H4 (cell line): ENCODE measurements at regions not wholly inside any gene's neighbourhood (a gene's known extent, or its start where the extent isn't known, plus 50 kb on each side); places are given as distances from the start of the nearest gene placed in this dataset.
"Not testable (repeated sequence)": the region's sequence is repeated elsewhere in the genome, so short reads cannot be mapped to it uniquely, and the experiment has no call there.

ENCODE experiments used
- DNase-seq: peaks from one replicate; pipeline ENCODE4 v3.0.0-alpha.2; 2015; ENCODE audit warnings: low spot score

DNA sequence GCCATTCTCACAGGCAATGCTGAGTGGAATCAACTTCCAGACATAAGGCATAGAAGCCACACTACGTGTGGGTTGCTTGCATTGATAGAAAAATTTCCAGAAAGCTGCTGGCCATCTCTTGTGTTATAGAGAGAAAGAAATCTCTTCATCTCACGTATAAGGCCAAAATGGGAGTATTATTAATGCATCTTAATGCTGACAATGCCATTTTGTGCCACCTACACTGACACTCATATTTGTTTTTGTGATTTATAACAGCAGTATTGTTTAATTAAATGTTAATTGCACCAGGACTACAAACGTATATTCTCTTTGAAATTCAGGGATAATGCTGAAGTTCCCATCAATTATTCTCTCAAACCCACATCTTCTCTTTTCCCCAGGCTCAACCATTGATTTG lies 56.1 kb upstream of the TMEM132D start:
- DNase-seq, result no peak

DNA sequence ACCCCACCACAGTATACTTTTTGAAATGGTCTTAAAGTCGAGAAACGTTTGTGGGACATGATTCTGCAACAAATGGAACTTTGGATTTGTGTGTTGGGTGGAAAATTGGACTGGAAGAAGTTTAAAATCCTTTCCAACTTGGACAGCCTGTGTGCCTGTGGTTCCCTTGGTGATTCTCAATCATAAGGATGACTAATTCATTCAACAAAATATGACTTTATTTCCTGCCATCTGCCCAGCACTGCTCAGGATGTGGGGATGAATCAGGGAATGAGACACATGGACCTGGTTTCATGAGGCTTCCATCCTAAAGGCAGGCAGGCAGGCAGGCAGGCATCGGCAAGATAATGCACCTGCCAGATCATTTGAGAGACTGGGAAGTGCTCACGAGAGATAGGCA lies 57.3 kb upstream of the TMEM132D start:
- no peak for DNase-seq

DNA sequence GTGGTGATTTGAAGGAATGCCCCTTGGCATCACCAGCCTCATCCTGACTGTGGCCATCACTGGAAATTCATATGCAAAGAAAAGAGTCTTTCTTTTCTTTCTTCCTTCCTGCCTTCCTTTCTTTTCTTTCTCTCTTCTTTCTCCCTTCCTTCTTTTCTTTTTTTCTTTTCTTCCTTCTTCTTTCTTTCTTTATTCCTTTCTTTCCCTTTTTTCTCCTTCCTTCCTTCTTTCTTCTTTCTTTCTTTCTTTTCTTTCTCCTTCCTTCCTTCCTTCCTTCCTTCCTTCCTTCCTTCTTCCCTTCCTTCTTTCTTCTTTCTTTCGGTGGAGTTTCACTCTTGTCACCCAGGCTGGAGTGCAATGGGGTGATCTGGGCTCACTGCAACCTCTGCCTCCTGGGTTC lies 58.0 kb upstream of the TMEM132D start:
- no peak for DNase-seq

DNA sequence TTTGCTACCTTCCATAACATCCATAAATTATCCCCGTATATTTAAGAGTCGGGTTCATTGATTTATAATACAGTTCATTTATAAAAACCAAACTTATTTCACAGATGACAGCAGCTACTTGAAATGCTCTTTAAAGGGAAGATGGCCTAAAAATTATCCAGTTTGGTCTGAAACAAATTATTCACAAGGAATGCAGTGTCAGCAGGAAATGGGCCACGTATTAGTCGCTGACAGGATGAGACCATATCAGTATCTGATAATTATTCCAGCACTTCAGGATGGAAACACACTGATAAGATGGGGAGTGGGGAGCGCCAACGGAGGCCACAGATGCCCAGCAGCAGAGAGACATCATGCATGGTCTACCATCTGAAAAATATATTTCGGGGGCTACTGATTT lies 60.5 kb upstream of the TMEM132D start:
- DNase-seq, result no peak

DNA sequence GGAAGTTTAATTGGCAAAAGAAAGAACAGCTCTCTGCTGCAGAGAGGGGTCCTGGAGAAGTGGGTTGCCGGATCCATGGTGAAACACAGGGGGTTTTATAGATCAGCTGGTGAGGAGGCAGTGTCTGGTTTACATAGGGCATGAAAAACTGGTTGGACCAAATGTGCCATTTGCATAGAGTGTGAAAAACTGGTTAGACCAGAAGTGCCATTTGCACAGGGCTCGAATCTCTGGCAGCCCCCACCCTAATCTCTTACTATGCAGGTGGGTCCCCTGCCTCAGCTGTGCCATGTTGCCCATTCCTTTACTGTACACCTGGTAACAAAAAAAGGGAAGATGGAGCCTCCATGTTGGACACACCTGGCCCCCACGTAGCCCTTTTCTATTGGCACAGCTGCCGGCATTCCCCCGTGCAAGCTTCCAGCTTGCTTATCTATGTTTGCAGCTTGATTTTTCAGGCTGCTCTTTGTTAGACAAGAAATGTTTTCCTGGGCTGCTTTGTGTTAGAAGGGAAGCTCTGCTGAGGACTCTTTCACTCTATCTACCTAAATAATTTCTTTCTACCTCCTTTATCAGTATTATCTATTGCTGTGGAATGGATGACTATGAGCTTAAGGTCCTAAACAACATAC lies 61.1 kb upstream of the TMEM132D start:
- no peak for DNase-seq

DNA sequence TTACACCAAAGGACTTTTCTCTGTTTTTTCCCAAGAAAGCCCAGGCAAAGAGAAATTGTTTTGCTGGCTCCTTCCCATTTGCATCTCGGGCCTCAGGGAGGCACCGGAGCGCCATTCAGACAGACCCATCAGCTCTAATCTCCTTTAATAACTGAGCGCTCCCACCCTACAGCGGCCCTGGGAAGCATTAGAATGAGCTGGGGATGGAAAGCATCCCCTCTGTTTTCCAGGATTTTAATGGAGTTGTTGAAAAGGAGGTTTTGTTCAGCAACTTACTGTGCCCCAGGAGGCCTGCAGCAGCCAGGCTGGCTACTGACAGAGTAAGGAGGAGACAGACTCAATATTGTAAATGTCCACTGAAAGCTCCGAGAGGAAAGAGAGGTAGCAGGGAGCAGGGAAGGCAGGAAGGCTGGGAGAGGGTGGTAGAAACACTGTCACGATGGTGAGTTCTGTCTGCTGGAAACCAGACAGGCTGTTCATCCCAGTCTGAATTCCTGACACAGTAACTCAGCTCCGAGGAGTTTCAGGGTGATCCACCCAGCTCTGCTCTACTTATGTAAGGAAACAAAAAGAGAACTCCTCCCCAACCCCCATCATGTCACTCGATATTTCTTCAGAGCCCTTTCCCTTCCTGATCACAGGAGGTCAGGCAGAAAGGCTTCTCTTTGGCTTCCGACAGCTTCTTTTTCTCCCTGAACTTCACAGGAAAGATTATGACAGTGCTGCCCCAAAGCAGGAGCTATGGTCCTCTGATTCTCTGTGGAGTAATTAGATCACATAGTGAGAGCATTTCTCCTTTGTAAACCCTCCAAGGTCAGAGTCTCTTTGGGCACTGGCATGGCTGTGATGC lies 62.5 kb upstream of the TMEM132D start:
- no peak for DNase-seq

DNA sequence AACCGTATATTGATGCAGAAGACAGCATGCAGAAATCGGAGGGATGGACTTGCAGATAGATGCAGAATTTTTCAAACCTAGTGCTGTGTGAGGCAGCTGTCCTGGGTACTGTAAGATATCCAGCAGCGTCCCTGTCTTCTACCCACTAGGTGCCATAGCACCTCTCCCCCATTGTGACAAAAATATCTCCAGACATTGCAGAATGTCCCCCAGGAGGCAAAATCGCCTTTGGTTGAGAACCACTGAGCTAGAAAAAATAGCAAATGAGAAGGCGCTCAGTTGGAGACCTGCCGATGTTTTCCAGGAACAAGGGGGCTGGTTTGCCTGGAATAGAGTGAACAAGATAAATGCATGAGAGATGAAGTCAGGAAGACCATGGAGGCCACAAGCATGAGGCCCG lies 67.9 kb upstream of the TMEM132D start:
- DNase-seq, result no peak

DNA sequence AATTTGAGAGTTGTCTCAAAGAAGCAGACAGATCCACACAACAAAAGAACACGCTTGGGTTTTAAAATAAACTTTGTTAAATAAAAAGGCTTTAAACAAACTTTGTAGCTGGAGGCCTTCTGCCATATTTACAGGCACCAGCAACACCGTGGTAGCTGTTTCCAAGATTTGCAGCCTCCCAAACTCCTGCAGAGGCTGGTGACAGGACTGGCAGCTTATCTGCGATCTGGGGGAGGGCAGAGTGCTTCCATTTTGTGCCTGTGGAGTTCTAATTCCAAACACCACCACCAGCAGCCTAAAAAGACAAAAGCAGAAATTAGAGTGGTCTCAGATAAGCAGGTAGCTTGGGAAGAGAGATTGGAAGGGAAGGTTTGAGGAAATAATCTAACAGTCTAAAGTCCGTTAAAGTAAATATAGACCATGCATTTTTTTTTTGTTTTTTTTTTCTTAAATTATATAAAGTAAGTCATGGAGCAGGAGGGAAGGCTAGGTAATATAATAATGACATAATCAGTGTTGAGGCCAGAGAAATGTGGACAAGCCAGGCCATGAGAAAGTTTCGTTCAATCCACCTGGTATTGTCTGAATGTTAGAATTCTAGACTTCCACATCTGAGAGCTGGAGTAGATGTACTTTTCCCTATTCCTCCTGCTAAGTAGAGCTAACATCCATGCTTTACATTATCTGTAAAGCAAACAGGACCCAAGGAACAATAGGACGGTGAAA lies 69.6 kb upstream of the TMEM132D start:
- no peak for DNase-seq

DNA sequence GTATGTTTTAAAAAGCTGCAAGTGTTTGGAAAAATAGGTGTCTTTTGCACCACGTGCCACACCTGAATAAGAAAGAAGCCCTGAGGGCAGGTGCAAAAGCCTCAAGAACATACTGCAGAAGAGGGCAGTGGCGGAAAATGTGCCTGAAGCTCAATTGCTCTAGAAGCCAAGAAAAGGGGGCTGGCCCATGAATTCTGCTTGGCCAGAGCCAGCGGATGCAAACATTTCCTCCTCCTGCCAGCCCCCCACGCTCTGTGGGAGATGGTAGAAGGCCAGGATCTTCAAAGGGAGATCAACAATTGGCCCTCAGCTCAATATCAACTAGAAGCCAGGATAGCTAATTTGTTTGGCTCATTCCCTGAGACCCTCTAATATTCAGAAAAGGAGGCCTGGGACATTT lies 80.3 kb upstream of the TMEM132D start:
- no peak for DNase-seq

DNA sequence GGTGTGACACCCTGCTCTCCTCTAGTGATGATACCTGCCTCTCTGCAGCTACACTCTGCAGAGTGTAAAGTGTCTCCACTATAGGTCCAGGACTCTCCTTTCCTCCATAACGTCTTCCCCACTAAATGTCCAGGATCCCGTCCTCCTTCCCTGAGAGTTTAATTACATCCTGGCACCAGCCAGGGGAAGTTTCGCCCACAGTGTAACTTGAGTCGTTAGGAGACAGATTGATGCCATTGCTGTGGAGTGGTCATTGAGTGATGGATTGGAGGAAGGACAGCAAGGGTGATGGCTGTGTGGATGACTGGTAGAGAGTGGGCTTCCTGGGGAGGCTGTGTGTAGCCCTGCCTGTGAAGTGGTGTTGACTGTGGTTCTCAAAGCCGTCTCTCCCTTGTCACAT lies 84.0 kb upstream of the TMEM132D start:
- no peak for DNase-seq

DNA sequence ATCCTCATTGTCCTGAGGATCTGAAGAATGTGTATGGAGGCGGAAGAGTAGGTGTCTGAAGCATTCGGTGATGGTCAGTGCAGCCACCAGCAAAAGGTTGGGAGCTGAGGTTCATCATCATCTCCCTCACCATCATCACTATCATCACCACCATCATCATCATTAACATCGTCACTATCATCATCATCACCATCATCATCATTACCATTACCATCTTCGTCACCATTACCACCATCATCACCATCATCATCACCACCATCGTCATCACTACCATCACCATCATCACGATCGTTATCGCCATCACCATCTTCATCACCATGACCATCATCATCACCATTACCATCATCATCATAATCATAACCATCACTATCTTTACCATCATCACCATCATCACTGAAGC lies 90.8 kb upstream of the TMEM132D start:
- DNase-seq, result no peak

DNA sequence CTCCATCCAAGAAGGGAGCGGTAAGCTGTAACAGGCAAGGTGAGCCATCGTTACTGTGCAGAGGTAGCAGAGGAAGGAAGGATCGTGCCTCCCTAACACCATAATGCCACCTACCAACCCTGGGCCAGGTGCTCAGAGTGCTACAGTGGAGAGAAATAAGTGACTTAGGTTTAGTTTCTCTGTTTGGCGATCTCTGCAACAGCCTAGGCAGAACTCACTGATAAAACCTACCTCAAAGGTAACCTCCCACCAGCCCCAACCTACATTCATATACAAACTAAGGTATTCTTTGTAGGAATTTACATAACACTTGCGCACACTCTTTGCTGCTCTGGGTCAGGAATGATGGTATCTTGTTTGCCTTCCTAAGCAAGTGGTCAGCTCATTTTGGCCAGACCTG lies 93.4 kb upstream of the TMEM132D start:
- DNase-seq, result no peak

DNA sequence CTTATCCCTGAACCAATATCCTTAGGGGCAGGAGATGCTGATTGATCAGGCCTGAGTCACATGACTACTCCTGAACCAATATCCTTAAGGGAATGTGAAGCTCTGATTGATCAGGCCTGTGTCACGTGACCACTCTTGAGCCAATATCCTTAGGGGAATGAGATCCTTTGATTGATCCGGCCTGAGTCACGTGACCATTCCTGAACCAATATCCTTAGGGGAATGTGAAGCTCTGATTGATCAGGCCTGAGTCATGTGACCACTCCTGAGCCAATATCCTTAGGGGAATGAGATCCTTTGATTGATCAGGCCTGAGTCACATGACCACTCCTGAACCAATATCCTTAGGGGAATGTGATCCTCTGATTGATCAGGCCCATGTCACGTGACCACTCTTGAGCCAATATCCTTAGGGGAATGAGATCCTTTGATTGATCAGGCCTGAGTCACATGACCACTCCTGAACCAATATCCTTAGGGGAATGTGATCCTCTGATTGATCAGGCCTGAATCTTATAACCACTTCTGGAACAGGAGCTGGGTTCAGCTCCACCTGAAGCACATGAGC lies 100.6 kb upstream of the TMEM132D start:
- not testable (repeated sequence) for DNase-seq

DNA sequence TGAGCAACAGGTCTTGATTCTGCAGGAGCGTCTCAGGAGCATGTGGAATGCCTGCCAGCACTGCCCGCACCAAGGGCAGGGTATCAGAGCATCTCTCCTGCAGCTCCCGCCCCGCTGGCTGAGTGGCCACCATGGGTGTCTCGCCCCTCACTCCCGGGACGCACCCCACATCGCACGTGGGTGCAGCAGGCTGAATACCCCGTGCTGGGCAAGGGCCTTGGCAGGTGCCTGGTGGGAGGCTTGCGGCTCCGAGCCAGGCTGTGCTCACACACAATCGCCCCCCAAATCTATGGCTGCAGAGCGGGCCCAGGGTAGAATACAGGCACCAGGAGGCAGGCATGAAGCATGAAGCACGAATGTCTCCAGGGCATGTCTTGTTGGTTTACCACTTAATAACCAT lies 103.9 kb upstream of the TMEM132D start:
- DNase-seq, result no peak

DNA sequence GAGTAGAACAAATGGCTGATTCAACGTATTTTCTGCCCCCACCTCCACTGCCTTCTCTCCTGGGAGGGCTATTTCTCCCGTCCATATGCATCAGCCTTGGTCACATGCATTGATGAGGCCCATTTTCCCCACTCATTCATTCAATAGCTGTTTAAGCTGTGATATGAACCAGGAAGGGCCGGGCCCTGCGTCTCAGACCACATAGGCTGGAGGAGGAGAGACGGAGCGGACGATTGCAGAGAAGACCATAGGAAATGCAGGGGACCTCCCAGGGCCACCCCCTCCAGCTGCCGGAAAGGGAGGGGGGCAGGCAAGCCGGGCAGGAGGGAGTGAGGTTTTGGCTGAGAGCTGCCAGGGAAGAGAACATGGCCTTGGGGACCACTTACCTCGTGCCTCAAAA lies 104.4 kb upstream of the TMEM132D start:
- DNase-seq, result no peak

DNA sequence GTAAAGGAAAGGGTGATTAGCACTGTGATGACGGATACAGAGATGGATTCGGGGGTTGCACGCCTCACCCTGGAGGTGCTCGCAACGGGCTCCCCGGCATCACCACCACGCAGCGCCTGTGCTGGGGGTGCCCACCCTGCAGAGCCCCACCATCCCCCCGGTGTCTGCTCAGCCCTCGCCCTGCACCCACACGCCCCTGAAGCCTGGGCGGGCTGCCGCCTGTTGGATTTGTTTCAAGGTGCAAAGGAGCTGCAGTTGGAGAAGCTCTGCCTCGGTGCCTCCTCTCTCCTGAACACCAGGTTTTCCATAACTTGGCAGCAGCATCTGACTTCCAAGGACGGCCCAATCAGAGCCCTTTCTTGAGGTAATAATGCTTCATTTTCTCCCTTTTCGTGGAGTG lies 106.1 kb upstream of the TMEM132D start:
- DNase-seq, result no peak

DNA sequence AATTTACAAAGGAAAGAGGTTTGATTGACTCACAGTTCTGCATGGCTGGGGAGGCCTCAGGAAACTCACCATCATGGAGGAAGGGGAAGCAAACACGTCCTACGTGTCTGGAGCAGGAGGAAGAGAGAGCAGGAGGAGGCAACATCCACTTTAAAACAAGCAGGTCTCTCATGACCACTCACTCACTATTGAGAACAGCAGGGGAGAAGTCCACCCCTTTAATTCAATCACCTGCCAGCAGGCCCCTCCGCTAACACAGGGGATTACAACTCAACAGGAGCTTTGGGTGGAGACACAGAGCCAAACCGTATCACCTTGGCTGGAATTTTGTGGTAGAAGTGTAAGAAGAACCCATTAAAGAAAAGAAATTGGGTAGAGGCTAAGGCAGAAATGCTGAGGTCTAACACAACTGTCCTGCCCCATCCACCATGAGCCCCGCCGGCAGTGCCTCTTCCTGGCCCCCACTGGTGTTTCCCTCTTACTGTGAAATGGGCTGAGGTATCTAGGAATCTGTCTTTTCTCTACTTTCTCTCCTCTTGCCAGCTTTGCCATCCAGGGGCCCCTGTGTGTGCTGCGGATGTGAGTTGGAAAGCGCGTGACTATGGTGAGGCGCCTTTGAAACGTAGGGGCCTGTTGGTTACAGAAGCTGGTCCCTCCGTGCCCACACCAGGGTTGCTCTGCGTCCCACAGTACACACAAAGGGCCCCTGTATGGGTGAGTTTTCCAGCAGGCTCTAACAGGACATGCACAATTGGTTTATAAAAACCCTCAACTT lies 108.0 kb upstream of the TMEM132D start:
- DNase-seq, result no peak

DNA sequence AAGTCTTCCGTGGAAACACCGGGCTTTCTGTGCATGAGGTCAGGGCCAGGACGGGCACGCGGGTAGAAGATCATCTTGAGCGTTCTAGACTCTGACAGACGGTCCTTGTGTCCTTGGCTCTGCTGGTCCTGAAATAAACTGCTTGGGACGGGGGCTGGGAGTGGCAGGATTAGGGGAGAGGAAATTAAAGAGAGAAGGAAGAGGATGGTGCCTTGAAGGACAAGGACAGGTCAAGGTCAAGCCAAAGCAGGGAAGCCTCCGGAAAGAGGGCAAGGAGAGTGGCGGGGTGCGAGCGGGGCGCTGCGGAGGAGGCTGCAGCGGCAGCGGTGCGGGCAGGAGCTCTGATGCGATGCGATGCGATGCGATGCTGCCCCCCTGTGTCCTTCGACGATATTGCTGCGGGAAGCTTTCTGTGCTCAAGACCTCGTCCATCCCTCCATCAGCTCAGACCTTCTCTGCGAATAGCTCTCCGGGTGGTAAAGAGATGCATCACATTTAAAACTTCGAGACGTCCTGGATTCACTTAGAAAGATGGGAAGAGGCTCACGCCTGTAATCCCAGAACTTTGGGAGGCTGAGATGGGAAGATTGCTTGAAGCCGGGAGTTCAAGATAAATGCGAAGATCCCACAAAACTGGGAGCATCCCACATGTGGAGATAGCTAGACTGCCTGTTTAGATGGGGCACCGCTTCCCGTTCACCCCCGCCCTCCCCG lies 110.1 kb upstream of the TMEM132D start:
- DNase-seq, result peak; percentile 62

DNA sequence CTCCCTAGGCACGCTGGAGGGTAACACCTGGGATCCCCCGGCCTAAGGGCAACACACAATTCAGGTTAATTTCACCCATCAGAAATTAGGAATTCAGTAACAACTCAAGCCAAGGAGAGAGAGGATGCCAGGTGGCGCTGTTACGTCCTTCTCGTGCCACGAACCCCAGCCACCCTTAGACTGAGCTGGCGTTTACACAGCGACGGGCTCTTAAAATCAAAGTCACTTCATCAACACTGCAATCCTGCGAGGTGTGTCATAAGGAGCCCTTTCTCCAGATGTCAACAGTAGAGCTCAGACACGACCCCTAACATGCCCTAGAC lies 110.6 kb upstream of the TMEM132D start:
- DNase-seq, result peak; percentile 35

DNA sequence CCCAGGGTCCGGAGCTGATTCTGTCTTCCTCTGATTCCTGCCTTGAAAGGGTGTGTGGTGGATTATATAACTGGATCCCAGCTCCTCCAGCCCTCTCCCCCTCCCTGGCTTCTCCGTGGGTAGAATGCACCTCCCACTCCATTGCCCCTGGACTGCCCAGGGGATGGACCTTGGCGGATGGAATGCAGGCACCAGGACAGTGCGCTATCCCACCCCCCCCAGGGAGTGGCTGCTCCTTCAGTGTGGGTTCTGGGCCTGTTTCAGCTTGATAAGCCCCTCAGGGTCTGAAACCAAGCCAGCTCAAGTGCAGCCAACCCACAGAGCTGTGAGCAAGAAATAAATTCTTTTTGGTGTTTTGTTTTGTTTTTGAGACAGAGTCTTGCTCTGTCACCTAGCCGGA lies 112.4 kb upstream of the TMEM132D start:
- DNase-seq, result no peak

DNA sequence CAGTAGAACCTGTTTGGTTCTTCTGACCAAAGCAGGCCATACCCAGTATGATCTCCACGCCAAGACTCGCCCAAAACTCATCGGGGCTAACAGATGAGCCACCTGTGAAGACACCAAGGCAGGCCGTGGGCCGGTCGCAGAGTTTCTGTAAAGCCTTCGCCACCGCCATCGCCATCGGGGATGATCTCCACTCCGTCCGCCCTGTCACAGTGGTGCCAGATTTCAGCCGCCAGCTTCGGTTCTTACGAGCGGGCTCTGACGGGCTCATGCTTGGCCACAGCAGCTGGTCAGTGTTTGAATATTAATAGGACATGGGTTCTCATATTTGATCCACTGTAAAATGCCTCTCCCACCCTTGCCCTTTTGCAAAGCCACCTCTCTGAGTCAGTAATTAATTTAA lies 113.2 kb upstream of the TMEM132D start:
- no peak for DNase-seq
